ENCODE measurements at regions not wholly inside any gene's neighbourhood (a gene's known extent, or its start where the extent isn't known, plus 50 kb on each side); places are given as distances from the start of the nearest gene placed in this dataset.

DNA sequence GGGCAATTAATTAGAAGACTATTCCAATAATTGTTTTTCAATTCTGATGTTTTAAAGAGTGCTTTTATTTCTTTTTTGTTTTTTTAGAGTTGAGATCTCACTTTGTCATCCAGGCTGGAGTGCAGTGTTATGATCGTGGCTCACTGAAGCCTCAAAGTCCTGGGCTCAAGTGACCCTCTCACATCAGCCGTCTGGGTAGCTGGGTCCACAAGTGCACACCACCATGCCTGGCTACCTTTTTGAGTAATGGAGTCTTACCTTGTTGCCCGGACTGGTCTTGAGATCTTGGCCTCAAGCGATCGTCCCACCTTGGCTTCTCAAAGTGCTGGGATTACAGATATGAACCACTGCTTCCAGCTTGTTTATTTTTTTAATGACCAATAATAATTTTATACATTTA, 207.8 kb downstream of the NDFIP2 start:
- TF ChIP-seq GATA2 (IDR thresholded peaks at IDR 0.05; ENCODE audit: low read depth, low read length) (no peak), GATA3 (IDR thresholded peaks at IDR 0.05; ENCODE audit: low read depth, low read length) (no peak)
